NCI-H2081 (cell line): ENCODE measurements at regions not wholly inside any gene's neighbourhood (a gene's known extent, or its start where the extent isn't known, plus 50 kb on each side); places are given as distances from the start of the nearest gene placed in this dataset.
"Not testable (repeated sequence)": the region's sequence is repeated elsewhere in the genome, so short reads cannot be mapped to it uniquely, and the experiment has no call there.

ENCODE experiments used
- DNase-seq, 2 experiments: peaks; one replicate each; lab custom pipeline; 2025; lab: John Stamatoyannopoulos, UW

GRCh38 chr2:184993746-184994145, 395.4 kb downstream of the ZNF804A start:
- DNase-seq, result no peak

GRCh38 chr2:185006481-185006880, 408.2 kb downstream of the ZNF804A start:
- DNase-seq, result no peak

GRCh38 chr2:185012643-185013042, 414.3 kb downstream of the ZNF804A start:
- peak in 1 of 2 experiments; percentile 1 for DNase-seq

- no peak for DNase-seq
These were observed 415.7 kb downstream of the ZNF804A start for GRCh38 chr2:185014076-185014475.

- not testable (repeated sequence) for DNase-seq
These were observed 427.6 kb downstream of the ZNF804A start for GRCh38 chr2:185025891-185026290.

- no peak for DNase-seq
These were observed 437.6 kb downstream of the ZNF804A start for GRCh38 chr2:185035906-185036305.

GRCh38 chr2:185044323-185044874, 446.1 kb downstream of the ZNF804A start:
- no peak for DNase-seq

GRCh38 chr2:185050804-185051203, 452.5 kb downstream of the ZNF804A start:
- DNase-seq, result no peak

- DNase-seq, result no peak
These were observed 465.4 kb downstream of the ZNF804A start for GRCh38 chr2:185063761-185064160.

- DNase-seq, result no peak
These were observed 467.8 kb downstream of the ZNF804A start for GRCh38 chr2:185066128-185066527.

- no peak for DNase-seq
These were observed 470.8 kb downstream of the ZNF804A start for GRCh38 chr2:185069107-185069506.

GRCh38 chr2:185074156-185074555, 475.8 kb downstream of the ZNF804A start:
- no peak for DNase-seq

GRCh38 chr2:185082749-185083148, 484.4 kb downstream of the ZNF804A start:
- no peak for DNase-seq

GRCh38 chr2:185108588-185108987, 510.3 kb downstream of the ZNF804A start:
- DNase-seq, result peak in 1 of 2 experiments; percentile 29

GRCh38 chr2:185127412-185127811, 529.1 kb downstream of the ZNF804A start:
- no peak for DNase-seq

GRCh38 chr2:185128346-185128745, 530.0 kb downstream of the ZNF804A start:
- DNase-seq, result no peak

GRCh38 chr2:185128996-185129395, 530.7 kb downstream of the ZNF804A start:
- no peak for DNase-seq

- DNase-seq, result no peak
These were observed 532.4 kb downstream of the ZNF804A start for GRCh38 chr2:185130685-185131084.

GRCh38 chr2:185132501-185133041, 534.2 kb downstream of the ZNF804A start:
- DNase-seq, result no peak

GRCh38 chr2:185137700-185138099, 539.4 kb downstream of the ZNF804A start:
- DNase-seq, result no peak

GRCh38 chr2:185142677-185143076, 544.3 kb downstream of the ZNF804A start:
- DNase-seq, result no peak

- DNase-seq, result peak; percentile 32 to 78
These were observed 546.0 kb downstream of the ZNF804A start for GRCh38 chr2:185144159-185144919.
